ENCODE measurements at regions not wholly inside any gene's neighbourhood (a gene's known extent, or its start where the extent isn't known, plus 50 kb on each side); places are given as distances from the start of the nearest gene placed in this dataset.

- no peak overlapping the region for H3K27ac ChIP-seq (ENCODE audit: insufficient read depth, low read length)
Observed at GRCh38 chr3:147794596-147794995, 385.4 kb downstream of the ZIC1 start.

More at GRCh38 chr3:147794596-147794995, 385.4 kb downstream of the ZIC1 start:
- Histone ChIP-seq H3K56ac (ENCODE audit: extremely low read depth, insufficient read depth, low read length) (no peak overlapping the region), H4K5ac (ENCODE audit: low read depth, low read length) (no peak overlapping the region), H3K9me1 (ENCODE audit: insufficient read depth, low read length) (no peaks in the 10 kb centered on the region), H3K23ac (ENCODE audit: low read depth, low read length) (no peak overlapping the region), H3K9me3 (ENCODE audit: control insufficient read depth, insufficient read depth, low read length) (no peaks in the 10 kb centered on the region), H2BK5ac (ENCODE audit: low read depth, low read length, poor library complexity, severe bottlenecking) (no peak overlapping the region), H4K91ac (ENCODE audit: insufficient read depth, low read depth, low read length) (no peak overlapping the region), H3K14ac (replicated peaks; ENCODE audit: low read depth, low read length) (no peak overlapping the region), H4K8ac (ENCODE audit: low read depth in 2 of 2, low read length in 2 of 2) (no peak overlapping the region), H2AFZ (replicated peaks; ENCODE audit: low read length, poor library complexity) (no peak overlapping the region), H3K4me3 (ENCODE audit: insufficient read depth, low read depth, low read length) (no peak overlapping the region), H2AK9ac (replicated peaks; ENCODE audit: low read depth, low read length, poor library complexity) (no peak overlapping the region), H2BK15ac (ENCODE audit: low read depth, low read length) (no peak overlapping the region), H2AK5ac (ENCODE audit: low read depth, low read length) (no peak overlapping the region), H3K9ac (ENCODE audit: low read depth, low read length) (no peak overlapping the region), H3K18ac (ENCODE audit: low read depth, low read length) (no peak overlapping the region), H4K20me1 (ENCODE audit: insufficient read depth, low read length) (no peaks in the 10 kb centered on the region), H3K27me3 (ENCODE audit: control insufficient read depth, insufficient read depth, low read length) (no peaks in the 10 kb centered on the region), H3K4me2 (ENCODE audit: low read depth, low read length) (no peak overlapping the region), H3K4me1 (ENCODE audit: control insufficient read depth, insufficient read depth, low read length) (no peaks in the 10 kb centered on the region), H2BK120ac (ENCODE audit: low read depth, low read length) (no peak overlapping the region), H3K4ac (ENCODE audit: low read depth, low read length) (no peak overlapping the region), H2BK20ac (ENCODE audit: low read depth, low read length) (no peak overlapping the region), H3K79me1 (ENCODE audit: low read depth in 1 of 2, low read length in 2 of 2) (no peaks in the 10 kb centered on the region), H3K36me3 (ENCODE audit: control insufficient read depth, insufficient read depth, low read length) (no peaks in the 10 kb centered on the region)
- WGBS, 2 experiments (ENCODE audit: extremely low coverage in 2 of 2, insufficient read length in 1 of 2), result no CpG with 5 or more reads among the region's 3 CpGs
- intact Hi-C loops (cut with micrococcal nuclease) (no loop called here), dilution Hi-C loops (cut with HindIII; ENCODE audit: low sequenced_read_pairs, unreplicated experiment) (no loop called here), in situ Hi-C loops (cut with MboI; ENCODE audit: low sequenced_read_pairs) (no loop called here)
- no TSS peak for BruUV-seq (replicated peaks)
- CTCF ChIA-PET, result no interaction called here
- POLR2A ChIA-PET (ENCODE audit: unreplicated experiment), result no interaction called here
- ATAC-seq (ENCODE audit: low read depth) (no peak), DNase-seq (no peak)
- no peak for TF ChIP-seq USF2 (IDR thresholded peaks at IDR 0.05; ENCODE audit: low read depth, low read length)
- no peak for TF ChIP-seq CTCF (conservative IDR thresholded peaks at IDR 0.05; ENCODE audit: low read depth, low read length)

Measured in IMR-90 (cell line).